ENCODE measurements at regions not wholly inside any gene's neighbourhood (a gene's known extent, or its start where the extent isn't known, plus 50 kb on each side); places are given as distances from the start of the nearest gene placed in this dataset.

- no TSS peak for BruUV-seq (replicated peaks)
- Histone ChIP-seq H3K36me3 (ENCODE audit: control insufficient read depth, insufficient read depth, low read length) (no peaks in the 10 kb centered on the region), H3K27me3 (ENCODE audit: control insufficient read depth, insufficient read depth, low read length) (no peaks in the 10 kb centered on the region), H3K4me1 (ENCODE audit: control insufficient read depth, insufficient read depth, low read length) (no peaks in the 10 kb centered on the region), H3K4me3 (ENCODE audit: low read depth in 2 of 2, low read length in 2 of 2) (no peak overlapping the region), H3K9me3 (ENCODE audit: control insufficient read depth, insufficient read depth, low read depth, low read length) (no peaks in the 10 kb centered on the region), H3K27ac (ENCODE audit: low read length) (no peak overlapping the region)
- ChIA-PET POLR2A (no interaction called here), CTCF (interaction anchor here (0.6 kb wide), 1 partner anchor 827 kb away, joined by 3 read pairs; no protein-coding TSS in a partner anchor)
- no peak for TF ChIP-seq TCF7L2 (IDR thresholded peaks at IDR 0.05; ENCODE audit: low read depth, low read length)
- intact Hi-C loops (cut with micrococcal nuclease; ENCODE audit: unreplicated experiment) (no loop called here), in situ Hi-C loops (cut with HindIII; ENCODE audit: low pct_unique_long_range_greater_than_20kb, low sequenced_read_pairs) (no loop called here)
- DNase-seq (ENCODE audit: low read depth, low spot score): no peak
- ATAC-seq: no peak
Measured at GRCh38 chr11:115566180-115566764, 62.1 kb upstream of the CADM1 start.

GRCh38 chr11:115564851-115565250 lies 60.6 kb upstream of the CADM1 start:
- no peaks in the 10 kb centered on the region for H3K9me3 ChIP-seq (ENCODE audit: control insufficient read depth, insufficient read depth, low read depth, low read length)
- ATAC-seq (no peak), DNase-seq (ENCODE audit: low read depth, low spot score) (no peak)
- TF ChIP-seq SIN3A (IDR thresholded peaks at IDR 0.05; ENCODE audit: borderline replicate concordance, insufficient read depth, low read depth, low read length): no peak
- TF ChIP-seq TCF7L2 (IDR thresholded peaks at IDR 0.05; ENCODE audit: low read depth, low read length): no peak
- no peak for TF ChIP-seq POLR2AphosphoS5 (IDR thresholded peaks at IDR 0.05; ENCODE audit: low read depth, low read length)
- TF ChIP-seq REST (IDR thresholded peaks at IDR 0.05; ENCODE audit: insufficient read depth in 1 of 2, low read depth in 2 of 2, low read length in 1 of 2): no peak
- TF ChIP-seq, protein P1, sequence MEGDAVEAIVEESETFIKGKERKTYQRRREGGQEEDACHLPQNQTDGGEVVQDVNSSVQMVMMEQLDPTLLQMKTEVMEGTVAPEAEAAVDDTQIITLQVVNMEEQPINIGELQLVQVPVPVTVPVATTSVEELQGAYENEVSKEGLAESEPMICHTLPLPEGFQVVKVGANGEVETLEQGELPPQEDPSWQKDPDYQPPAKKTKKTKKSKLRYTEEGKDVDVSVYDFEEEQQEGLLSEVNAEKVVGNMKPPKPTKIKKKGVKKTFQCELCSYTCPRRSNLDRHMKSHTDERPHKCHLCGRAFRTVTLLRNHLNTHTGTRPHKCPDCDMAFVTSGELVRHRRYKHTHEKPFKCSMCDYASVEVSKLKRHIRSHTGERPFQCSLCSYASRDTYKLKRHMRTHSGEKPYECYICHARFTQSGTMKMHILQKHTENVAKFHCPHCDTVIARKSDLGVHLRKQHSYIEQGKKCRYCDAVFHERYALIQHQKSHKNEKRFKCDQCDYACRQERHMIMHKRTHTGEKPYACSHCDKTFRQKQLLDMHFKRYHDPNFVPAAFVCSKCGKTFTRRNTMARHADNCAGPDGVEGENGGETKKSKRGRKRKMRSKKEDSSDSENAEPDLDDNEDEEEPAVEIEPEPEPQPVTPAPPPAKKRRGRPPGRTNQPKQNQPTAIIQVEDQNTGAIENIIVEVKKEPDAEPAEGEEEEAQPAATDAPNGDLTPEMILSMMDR (IDR thresholded peaks at IDR 0.05): no peak
- H3K36me3 ChIP-seq (ENCODE audit: control insufficient read depth, insufficient read depth, low read length): no peaks in the 10 kb centered on the region
- H3K4me1 ChIP-seq (ENCODE audit: control insufficient read depth, insufficient read depth, low read length): no peaks in the 10 kb centered on the region
- no TSS peak for BruUV-seq (replicated peaks)
- H3K27ac ChIP-seq (ENCODE audit: low read length): no peak overlapping the region
- CTCF ChIA-PET: no interaction called here
- in situ Hi-C loops (cut with HindIII; ENCODE audit: low pct_unique_long_range_greater_than_20kb, low sequenced_read_pairs) (no loop called here), intact Hi-C loops (cut with micrococcal nuclease; ENCODE audit: unreplicated experiment) (no loop called here)
- H3K27me3 ChIP-seq (ENCODE audit: control insufficient read depth, insufficient read depth, low read length): no peaks in the 10 kb centered on the region
- no peak overlapping the region for H3K4me3 ChIP-seq (ENCODE audit: low read depth in 2 of 2, low read length in 2 of 2)
- POLR2A ChIA-PET: no interaction called here

- H3K4me1 ChIP-seq (ENCODE audit: control insufficient read depth, insufficient read depth, low read length): no peaks in the 10 kb centered on the region
- in situ Hi-C loops (cut with HindIII; ENCODE audit: low pct_unique_long_range_greater_than_20kb, low sequenced_read_pairs) (no loop called here), intact Hi-C loops (cut with micrococcal nuclease; ENCODE audit: unreplicated experiment) (no loop called here)
- ATAC-seq (no peak), DNase-seq (ENCODE audit: low read depth, low spot score) (no peak)
- H3K9me3 ChIP-seq (ENCODE audit: control insufficient read depth, insufficient read depth, low read depth, low read length): no peaks in the 10 kb centered on the region
- no peaks in the 10 kb centered on the region for H3K27me3 ChIP-seq (ENCODE audit: control insufficient read depth, insufficient read depth, low read length)
- POLR2A ChIA-PET: no interaction called here
- CTCF ChIA-PET: no interaction called here
- no peaks in the 10 kb centered on the region for H3K36me3 ChIP-seq (ENCODE audit: control insufficient read depth, insufficient read depth, low read length)
- no peak overlapping the region for H3K27ac ChIP-seq (ENCODE audit: low read length)
- no peak overlapping the region for H3K4me3 ChIP-seq (ENCODE audit: low read depth in 2 of 2, low read length in 2 of 2)
- BruUV-seq (replicated peaks): no TSS peak
- TF ChIP-seq POLR2AphosphoS5 (IDR thresholded peaks at IDR 0.05; ENCODE audit: low read depth, low read length) (no peak), SIN3A (IDR thresholded peaks at IDR 0.05; ENCODE audit: borderline replicate concordance, insufficient read depth, low read depth, low read length) (no peak), REST (IDR thresholded peaks at IDR 0.05; ENCODE audit: insufficient read depth in 1 of 2, low read depth in 2 of 2, low read length in 1 of 2) (no peak), TCF7L2 (IDR thresholded peaks at IDR 0.05; ENCODE audit: low read depth, low read length) (no peak)
- TF ChIP-seq, protein P1 (IDR thresholded peaks at IDR 0.05): no peak
Measured at GRCh38 chr11:115561116-115561515, 56.9 kb upstream of the CADM1 start.
